Choroid plexus epithelial cell (primary cell): ENCODE measurements at regions not wholly inside any gene's neighbourhood (a gene's known extent, or its start where the extent isn't known, plus 50 kb on each side); places are given as distances from the start of the nearest gene placed in this dataset.
A peak's percentile ranks its signal among the peaks of the same experiment; 100 is the strongest.

Source experiments
- DNase-seq: peaks from one replicate; pipeline ENCODE4 v3.0.0-alpha.2; 2010; ENCODE audit warnings: low read depth
- H3K4me3 ChIP-seq: 2 replicates; pipeline ENCODE4 v1.5.1; 2011; ENCODE audit warnings: low read depth, mild to moderate bottlenecking, control low read depth, low read length, moderate library complexity
- TF ChIP-seq, protein P1 (sequence below): conservative IDR thresholded peaks from 2 replicates; pipeline ENCODE4 v1.5.1; 2011; ENCODE audit warnings: low read depth, mild to moderate bottlenecking, control low read depth, inconsistent platforms, low read length, moderate library complexity

DNA sequence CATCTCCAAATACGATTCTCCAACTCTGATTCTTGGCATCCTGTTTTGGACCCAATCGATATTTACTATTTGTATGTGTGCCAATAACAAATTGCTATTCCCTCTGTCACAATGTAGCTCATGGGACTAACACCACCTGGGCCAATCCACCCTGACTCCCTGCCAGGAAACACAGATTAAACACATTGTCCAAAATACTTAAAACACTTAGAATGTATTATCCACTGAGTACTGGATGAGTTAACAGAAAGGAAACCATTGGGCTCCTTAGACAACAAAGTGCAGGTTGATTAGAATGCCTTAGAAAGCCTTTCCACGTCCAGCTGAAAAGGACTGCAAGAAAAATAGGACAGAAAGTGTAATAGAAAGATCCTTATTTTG lies 79.4 kb upstream of the ARHGAP28 start:
- TF ChIP-seq, protein P1, sequence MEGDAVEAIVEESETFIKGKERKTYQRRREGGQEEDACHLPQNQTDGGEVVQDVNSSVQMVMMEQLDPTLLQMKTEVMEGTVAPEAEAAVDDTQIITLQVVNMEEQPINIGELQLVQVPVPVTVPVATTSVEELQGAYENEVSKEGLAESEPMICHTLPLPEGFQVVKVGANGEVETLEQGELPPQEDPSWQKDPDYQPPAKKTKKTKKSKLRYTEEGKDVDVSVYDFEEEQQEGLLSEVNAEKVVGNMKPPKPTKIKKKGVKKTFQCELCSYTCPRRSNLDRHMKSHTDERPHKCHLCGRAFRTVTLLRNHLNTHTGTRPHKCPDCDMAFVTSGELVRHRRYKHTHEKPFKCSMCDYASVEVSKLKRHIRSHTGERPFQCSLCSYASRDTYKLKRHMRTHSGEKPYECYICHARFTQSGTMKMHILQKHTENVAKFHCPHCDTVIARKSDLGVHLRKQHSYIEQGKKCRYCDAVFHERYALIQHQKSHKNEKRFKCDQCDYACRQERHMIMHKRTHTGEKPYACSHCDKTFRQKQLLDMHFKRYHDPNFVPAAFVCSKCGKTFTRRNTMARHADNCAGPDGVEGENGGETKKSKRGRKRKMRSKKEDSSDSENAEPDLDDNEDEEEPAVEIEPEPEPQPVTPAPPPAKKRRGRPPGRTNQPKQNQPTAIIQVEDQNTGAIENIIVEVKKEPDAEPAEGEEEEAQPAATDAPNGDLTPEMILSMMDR, result no peak
- DNase-seq, result no peak
- no peak overlapping the region for H3K4me3 ChIP-seq

DNA sequence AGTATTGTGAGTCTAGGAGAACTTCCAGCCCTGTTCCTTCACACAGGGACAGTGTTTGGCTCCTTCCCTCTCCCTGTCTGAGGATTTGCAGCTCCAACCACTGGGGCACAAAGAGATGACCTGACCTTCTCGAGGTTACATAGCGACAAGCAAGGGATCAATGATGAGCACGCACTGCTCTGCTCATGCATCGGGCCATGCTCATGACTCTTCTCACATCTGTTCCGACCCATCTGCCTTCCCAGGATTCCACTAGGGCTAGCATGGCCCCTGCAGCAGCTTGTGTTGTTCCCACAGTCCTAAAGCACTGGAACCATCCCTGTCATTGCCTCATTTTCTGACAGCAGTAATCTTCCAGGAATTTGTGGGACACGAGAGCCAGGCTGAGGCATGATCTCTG lies 78.8 kb upstream of the ARHGAP28 start:
- TF ChIP-seq, protein P1, result no peak
- H3K4me3 ChIP-seq, result no peak overlapping the region
- no peak for DNase-seq

DNA sequence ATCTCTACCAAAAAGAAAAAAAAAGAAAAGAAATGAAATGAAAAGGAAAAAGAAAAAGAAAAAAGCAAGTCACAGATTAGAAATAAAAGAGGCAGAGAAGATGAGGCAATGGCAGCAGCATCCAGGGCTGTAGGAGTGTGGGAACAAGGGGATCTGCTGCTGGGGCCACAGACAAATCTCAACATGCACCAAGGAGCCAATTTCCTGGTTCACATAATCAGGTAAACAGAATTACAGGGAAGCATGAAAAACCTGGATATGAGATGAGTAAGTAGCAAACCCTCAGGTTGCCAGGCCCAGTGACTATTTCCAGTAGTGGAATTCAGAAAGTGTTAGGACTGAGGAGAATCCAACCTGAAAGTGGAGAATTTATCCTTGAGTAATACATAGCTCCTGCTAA lies 77.4 kb upstream of the ARHGAP28 start:
- TF ChIP-seq, protein P1, result no peak
- H3K4me3 ChIP-seq, result no peak overlapping the region
- DNase-seq, result no peak

DNA sequence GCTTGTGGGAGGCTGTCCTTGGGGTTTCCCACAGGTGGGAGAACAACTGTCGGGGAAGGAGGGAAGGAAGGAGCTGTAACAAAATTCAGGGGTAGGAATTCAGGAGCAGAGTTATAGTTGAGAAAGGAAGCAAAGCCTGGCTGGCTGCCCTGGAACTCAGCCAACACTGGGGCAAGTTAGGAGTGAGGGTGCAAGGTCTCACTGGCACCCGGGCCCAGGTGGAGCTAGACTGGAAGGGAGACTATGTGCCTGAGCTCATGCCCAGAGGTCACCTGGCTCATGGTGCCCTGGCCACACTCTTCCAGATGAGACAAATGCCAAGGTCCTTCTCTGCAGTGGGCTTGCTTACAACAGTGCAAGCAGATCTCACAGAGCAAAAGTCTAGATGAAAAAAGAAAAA lies 75.6 kb upstream of the ARHGAP28 start:
- TF ChIP-seq, protein P1, result no peak
- no peak for DNase-seq
- H3K4me3 ChIP-seq, result no peak overlapping the region

DNA sequence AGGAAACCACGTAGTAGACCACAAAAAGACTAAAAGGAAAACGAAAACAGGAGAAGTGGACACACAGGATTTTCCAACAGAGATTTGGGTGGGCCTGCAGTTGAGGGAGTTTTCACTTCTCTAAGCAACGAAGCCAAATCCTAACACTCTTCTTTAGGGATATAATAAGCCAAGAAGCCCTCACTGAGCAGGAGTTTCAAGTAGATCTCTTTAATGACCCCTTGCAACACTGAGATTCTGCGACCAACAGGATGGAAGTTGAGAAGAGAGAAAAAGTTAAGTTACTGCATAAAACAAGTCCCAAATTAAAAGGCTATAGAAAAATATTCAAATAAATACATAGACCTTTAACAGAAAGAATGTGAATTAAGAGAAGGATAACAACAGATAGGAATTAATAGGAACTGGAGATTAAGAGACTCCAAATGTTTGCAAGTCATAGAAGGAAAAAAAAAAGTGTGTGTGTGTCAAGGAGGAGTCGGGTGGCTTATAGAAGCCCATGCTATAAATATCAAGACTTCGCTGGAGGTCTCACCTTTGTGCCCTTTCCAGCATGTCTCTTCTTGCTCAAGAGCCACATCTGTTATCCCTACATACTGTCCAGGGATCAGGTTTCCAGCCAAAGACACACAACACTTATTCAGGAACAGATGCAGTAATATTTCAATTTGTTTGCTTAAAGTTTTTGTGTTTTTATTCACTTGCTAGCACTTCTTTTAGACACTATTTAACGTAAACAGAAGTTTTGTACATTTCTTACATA lies 69.4 kb upstream of the ARHGAP28 start:
- no peak overlapping the region for H3K4me3 ChIP-seq
- TF ChIP-seq, protein P1, result no peak
- DNase-seq, result peak; percentile 60

DNA sequence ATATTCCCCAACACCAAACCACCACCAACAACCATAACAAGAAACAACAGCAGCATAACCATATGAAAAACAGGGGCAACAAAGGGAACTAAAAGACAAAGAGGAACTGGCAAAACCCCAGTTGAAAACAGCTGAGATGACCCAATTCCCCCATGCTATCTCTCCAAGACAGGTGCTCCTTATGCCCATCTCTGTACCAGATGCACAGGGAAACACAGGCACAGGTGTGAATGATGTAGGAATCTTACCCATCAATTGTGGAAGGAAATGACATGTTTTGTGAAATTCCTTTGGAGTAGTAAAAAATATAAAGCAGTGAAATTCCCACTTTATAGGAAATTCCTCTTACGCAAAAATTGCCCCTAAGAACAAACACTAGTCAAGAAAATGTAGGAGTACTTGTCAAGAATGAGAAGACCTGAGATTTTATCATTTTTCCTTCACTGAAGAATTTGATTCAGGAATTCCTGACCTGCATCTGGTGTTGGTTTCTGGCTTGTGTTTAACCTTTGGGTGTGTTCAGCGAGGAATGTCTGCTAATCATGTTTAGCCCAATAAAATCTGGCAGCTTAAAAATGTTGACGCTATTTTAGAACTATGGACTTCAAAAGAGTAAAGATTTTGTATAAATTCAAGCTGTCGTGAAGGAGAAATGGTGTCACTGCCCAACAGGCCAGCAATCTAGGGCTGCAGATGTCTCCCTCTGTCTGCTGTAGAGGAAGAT lies 67.7 kb upstream of the ARHGAP28 start:
- TF ChIP-seq, protein P1, result peak; percentile 2
- DNase-seq, result no peak
- H3K4me3 ChIP-seq, result no peak overlapping the region
